ENCODE measurements at regions not wholly inside any gene's neighbourhood (a gene's known extent, or its start where the extent isn't known, plus 50 kb on each side); places are given as distances from the start of the nearest gene placed in this dataset.

DNA sequence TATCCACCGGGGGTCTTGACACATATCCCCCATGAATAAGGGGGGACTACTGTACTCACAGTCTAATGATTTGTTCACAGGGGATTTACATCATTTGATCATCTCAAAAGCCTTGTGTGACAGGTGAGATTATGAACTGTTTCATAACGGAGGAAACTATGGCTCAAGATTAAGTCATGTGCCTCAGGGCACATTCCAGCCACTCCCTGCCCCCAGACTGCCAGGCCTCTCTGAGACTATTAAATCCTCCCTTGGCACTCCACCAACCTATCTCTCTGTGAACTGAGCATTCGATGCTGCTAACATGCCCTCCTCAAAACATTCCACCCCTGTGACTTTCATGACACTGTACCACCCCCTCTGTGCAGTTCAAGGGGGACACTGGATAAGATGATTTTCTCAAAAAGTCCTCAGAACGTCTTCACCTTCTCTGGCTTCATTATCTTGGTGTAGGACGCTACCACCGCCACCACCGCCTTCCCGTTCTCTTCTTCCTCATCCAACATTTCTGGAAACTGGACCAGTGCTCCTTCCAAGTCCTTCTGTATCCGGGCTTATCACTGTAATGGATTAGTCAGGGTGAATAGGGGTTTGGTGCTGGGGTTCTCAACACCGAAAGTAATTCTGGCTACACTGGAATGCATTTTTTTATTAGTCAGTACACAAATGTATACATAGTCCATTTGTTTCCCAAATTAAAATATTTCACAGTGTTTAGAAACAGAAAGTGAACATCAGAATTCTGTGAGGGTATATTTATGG, 169.6 kb downstream of the KCNS3 start:
- TF ChIP-seq, protein P1, sequence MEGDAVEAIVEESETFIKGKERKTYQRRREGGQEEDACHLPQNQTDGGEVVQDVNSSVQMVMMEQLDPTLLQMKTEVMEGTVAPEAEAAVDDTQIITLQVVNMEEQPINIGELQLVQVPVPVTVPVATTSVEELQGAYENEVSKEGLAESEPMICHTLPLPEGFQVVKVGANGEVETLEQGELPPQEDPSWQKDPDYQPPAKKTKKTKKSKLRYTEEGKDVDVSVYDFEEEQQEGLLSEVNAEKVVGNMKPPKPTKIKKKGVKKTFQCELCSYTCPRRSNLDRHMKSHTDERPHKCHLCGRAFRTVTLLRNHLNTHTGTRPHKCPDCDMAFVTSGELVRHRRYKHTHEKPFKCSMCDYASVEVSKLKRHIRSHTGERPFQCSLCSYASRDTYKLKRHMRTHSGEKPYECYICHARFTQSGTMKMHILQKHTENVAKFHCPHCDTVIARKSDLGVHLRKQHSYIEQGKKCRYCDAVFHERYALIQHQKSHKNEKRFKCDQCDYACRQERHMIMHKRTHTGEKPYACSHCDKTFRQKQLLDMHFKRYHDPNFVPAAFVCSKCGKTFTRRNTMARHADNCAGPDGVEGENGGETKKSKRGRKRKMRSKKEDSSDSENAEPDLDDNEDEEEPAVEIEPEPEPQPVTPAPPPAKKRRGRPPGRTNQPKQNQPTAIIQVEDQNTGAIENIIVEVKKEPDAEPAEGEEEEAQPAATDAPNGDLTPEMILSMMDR (IDR thresholded peaks at IDR 0.05), result no peak
- no peak for TF ChIP-seq POLR2A (IDR thresholded peaks at IDR 0.05)

All from esophagus squamous epithelium (tissue), 4 donors.